DOHH2 (cell line): ENCODE measurements at regions not wholly inside any gene's neighbourhood (a gene's known extent, or its start where the extent isn't known, plus 50 kb on each side); places are given as distances from the start of the nearest gene placed in this dataset.

ENCODE experiments used
- H3F3A ChIP-seq: fragments of 200-600 bp; sonication (generic), shearing (Covaris generic); 2 replicates; pipeline ENCODE4 v1.6.0; 2016; ENCODE audit warnings: antibody characterized with exemption, mild to moderate bottlenecking; ENCODE audit not compliant: control insufficient read depth, insufficient read depth
- H3K27ac ChIP-seq: fragments of 200-600 bp; sonication (generic); 2 replicates; pipeline ENCODE4 v1.5.1; 2014; ENCODE audit warnings: low read depth, mild to moderate bottlenecking, low read length, moderate library complexity
- H3K27me3 ChIP-seq: fragments of 200-600 bp; sonication (generic); 2 replicates; pipeline ENCODE4 v1.6.1; 2014; ENCODE audit warnings: mild to moderate bottlenecking, low read length, mixed read lengths; ENCODE audit not compliant: control insufficient read depth
- H3K36me3 ChIP-seq: fragments of 200-600 bp; sonication (generic); 2 replicates; pipeline ENCODE4 v1.6.1; 2014; ENCODE audit warnings: mild to moderate bottlenecking, low read length, moderate library complexity, mixed read lengths; ENCODE audit not compliant: control insufficient read depth
- H3K4me1 ChIP-seq: fragments of 200-600 bp; sonication (generic); 2 replicates; pipeline ENCODE4 v1.6.1; 2014; ENCODE audit warnings: mild to moderate bottlenecking, low read length, mixed read lengths; ENCODE audit not compliant: control insufficient read depth
- H3K4me2 ChIP-seq: fragments of 200-600 bp; sonication (generic); 2 replicates; pipeline ENCODE4 v1.6.0; 2014; ENCODE audit warnings: mild to moderate bottlenecking, low read length, moderate library complexity
- H3K4me3 ChIP-seq: fragments of 200-600 bp; sonication (generic); 2 replicates; pipeline ENCODE4 v1.5.1; 2014; ENCODE audit warnings: mild to moderate bottlenecking, low read length, mixed read lengths
- H3K79me2 ChIP-seq: fragments of 200-600 bp; sonication (generic); 2 replicates; pipeline ENCODE4 v1.6.1; 2014; ENCODE audit warnings: mild to moderate bottlenecking, low read length, mixed read lengths; ENCODE audit not compliant: control insufficient read depth
- H3K9me2 ChIP-seq: fragments of 200-600 bp; sonication (generic); replicated peaks from 2 replicates; pipeline ENCODE4 v1.6.1; 2014; ENCODE audit warnings: mild to moderate bottlenecking, low read length, mixed read lengths; ENCODE audit not compliant: control insufficient read depth
- H3K9me3 ChIP-seq: fragments of 200-600 bp; sonication (generic); 2 replicates; pipeline ENCODE4 v1.6.1; 2014; ENCODE audit warnings: antibody characterized with exemption, low read length, mixed read lengths; ENCODE audit not compliant: control insufficient read depth, insufficient read depth
- H4K20me1 ChIP-seq: fragments of 200-600 bp; sonication (generic); 2 replicates; pipeline ENCODE4 v1.6.0; 2014; ENCODE audit warnings: low read depth, mild to moderate bottlenecking, antibody characterized with exemption, low read length, moderate library complexity; ENCODE audit not compliant: control insufficient read depth, insufficient read depth
- CTCF ChIP-seq: fragments of 200-600 bp; sonication (generic); IDR thresholded peaks from one replicate; pipeline ENCODE4 v1.5.1; 2014; ENCODE audit warnings: antibody characterized with exemption, mild to moderate bottlenecking, low read depth, low read length; ENCODE audit not compliant: poor library complexity, severe bottlenecking
- EZH2phosphoT487 ChIP-seq: fragments of 200-600 bp; sonication (generic); IDR thresholded peaks from 2 replicates; pipeline ENCODE4 v1.6.1; 2017; ENCODE audit warnings: borderline replicate concordance, mild to moderate bottlenecking, antibody characterized with exemption, low read length, moderate library complexity, mixed read lengths

GRCh38 chr10:21257919-21258318 lies 267.6 kb downstream of the SKIDA1 start:
- Histone ChIP-seq H3K4me3 (no peak overlapping the region), H3K9me2 (no peaks in the 10 kb centered on the region), H3K4me1 (no peaks in the 10 kb centered on the region), H3K4me2 (no peak overlapping the region), H3K27me3 (no peaks in the 10 kb centered on the region), H3K79me2 (no peaks in the 10 kb centered on the region), H3F3A (no peaks in the 10 kb centered on the region), H3K36me3 (no peaks in the 10 kb centered on the region), H3K27ac (no peak overlapping the region), H3K9me3 (no peaks in the 10 kb centered on the region), H4K20me1 (no peaks in the 10 kb centered on the region)
- TF ChIP-seq CTCF (no peak), EZH2phosphoT487 (no peak)

GRCh38 chr10:21257191-21257590 lies 268.3 kb downstream of the SKIDA1 start:
- Histone ChIP-seq H3K4me2 (no peak overlapping the region), H3K4me3 (no peak overlapping the region), H3K9me3 (no peaks in the 10 kb centered on the region), H3K79me2 (no peaks in the 10 kb centered on the region), H3K9me2 (no peaks in the 10 kb centered on the region), H3K27me3 (no peaks in the 10 kb centered on the region), H3K4me1 (no peaks in the 10 kb centered on the region), H4K20me1 (no peaks in the 10 kb centered on the region), H3K36me3 (no peaks in the 10 kb centered on the region), H3K27ac (no peak overlapping the region), H3F3A (no peaks in the 10 kb centered on the region)
- TF ChIP-seq EZH2phosphoT487, result no peak
- no peak for TF ChIP-seq CTCF

GRCh38 chr10:21249435-21249834 lies 276.0 kb downstream of the SKIDA1 start:
- Histone ChIP-seq H3K4me3 (no peak overlapping the region), H3K36me3 (no peaks in the 10 kb centered on the region), H3K27ac (no peak overlapping the region), H3K9me3 (no peaks in the 10 kb centered on the region), H3K4me1 (no peaks in the 10 kb centered on the region), H3K9me2 (no peaks in the 10 kb centered on the region), H4K20me1 (no peaks in the 10 kb centered on the region), H3K4me2 (no peak overlapping the region), H3K79me2 (no peaks in the 10 kb centered on the region), H3F3A (no peaks in the 10 kb centered on the region), H3K27me3 (no peaks in the 10 kb centered on the region; the same call in 1 of the 2 replicates)
- TF ChIP-seq EZH2phosphoT487 (no peak), CTCF (no peak)

- Histone ChIP-seq H3K36me3 (no peaks in the 10 kb centered on the region), H3K27me3 (no peaks in the 10 kb centered on the region; the same call in 1 of the 2 replicates), H3K9me3 (no peaks in the 10 kb centered on the region), H3K4me1 (no peaks in the 10 kb centered on the region), H3K79me2 (no peaks in the 10 kb centered on the region), H3K4me3 (no peak overlapping the region), H3K27ac (no peak overlapping the region), H3K4me2 (no peak overlapping the region), H3K9me2 (no peaks in the 10 kb centered on the region), H3F3A (no peaks in the 10 kb centered on the region), H4K20me1 (no peaks in the 10 kb centered on the region)
- no peak for TF ChIP-seq EZH2phosphoT487
- TF ChIP-seq CTCF, result no peak
Observed at GRCh38 chr10:21247592-21247991, 277.9 kb downstream of the SKIDA1 start.
